ENCODE measurements at regions not wholly inside any gene's neighbourhood (a gene's known extent, or its start where the extent isn't known, plus 50 kb on each side); places are given as distances from the start of the nearest gene placed in this dataset.
A peak's percentile ranks its signal among the peaks of the same experiment; 100 is the strongest.

- TF ChIP-seq CTCF (conservative IDR thresholded peaks at IDR 0.05; ENCODE audit: low read depth): peak; percentile 62
- DNase-seq (ENCODE audit: low spot score): peak; percentile 16
- ChIA-PET POLR2A (ENCODE audit: low non-redundant PET) (no interaction called here), CTCF (interaction anchor here (0.6 to 1.4 kb wide), 10 partner anchors 11 to 1262 kb away, joined by 3 to 5 read pairs (median 4); no protein-coding TSS in a partner anchor)
- H3K27ac ChIP-seq: no peak overlapping the region
Observed at GRCh38 chr9:13351778-13352386, 72.4 kb upstream of the MPDZ start.

- no peak for TF ChIP-seq CTCF (conservative IDR thresholded peaks at IDR 0.05; ENCODE audit: low read depth)
- ChIA-PET CTCF (no interaction called here), POLR2A (ENCODE audit: low non-redundant PET) (no interaction called here)
- no peak for DNase-seq (ENCODE audit: low spot score)
- no peak overlapping the region for H3K27ac ChIP-seq
Observed at GRCh38 chr9:13332571-13332970, 53.1 kb upstream of the MPDZ start.

- CTCF ChIA-PET: no interaction called here
- POLR2A ChIA-PET (ENCODE audit: low non-redundant PET): no interaction called here
- no peak overlapping the region for H3K27ac ChIP-seq
- DNase-seq (ENCODE audit: low spot score): no peak
- no peak for TF ChIP-seq CTCF (conservative IDR thresholded peaks at IDR 0.05; ENCODE audit: low read depth)
Observed at GRCh38 chr9:13331320-13331719, 51.8 kb upstream of the MPDZ start.

GRCh38 chr9:13330396-13331004 is 51.0 kb upstream of the MPDZ start:
- no peak overlapping the region for H3K27ac ChIP-seq
- no peak for DNase-seq (ENCODE audit: low spot score)
- ChIA-PET CTCF (interaction anchor here (1.0 kb wide), 1 partner anchor 296 kb away, joined by 3 read pairs; no protein-coding TSS in a partner anchor), POLR2A (ENCODE audit: low non-redundant PET) (no interaction called here)
- TF ChIP-seq CTCF (conservative IDR thresholded peaks at IDR 0.05; ENCODE audit: low read depth): no peak

Data from RWPE1 (cell line).